ENCODE measurements at regions not wholly inside any gene's neighbourhood (a gene's known extent, or its start where the extent isn't known, plus 50 kb on each side); places are given as distances from the start of the nearest gene placed in this dataset.

DNA sequence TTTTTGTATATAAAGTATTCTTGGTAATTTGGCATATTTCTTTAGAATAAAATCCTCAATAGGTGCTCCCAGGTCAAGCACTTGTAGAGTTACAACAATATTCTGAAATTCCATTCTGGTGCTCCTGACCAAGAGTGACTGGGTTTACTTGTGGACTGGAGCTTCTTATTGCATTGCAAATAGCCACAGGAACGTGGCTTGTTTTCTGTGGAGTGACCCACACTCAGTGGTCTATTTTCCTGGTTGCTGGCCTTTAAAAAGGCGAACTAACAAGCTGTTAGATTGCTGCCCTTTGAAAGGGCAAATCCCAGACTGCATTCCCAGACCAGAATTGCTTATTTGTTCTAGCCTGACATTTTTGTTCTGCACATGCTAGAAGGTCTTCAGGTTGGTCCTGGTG is 658.8 kb upstream of the GOT2 start:
- TF ChIP-seq GABPA (IDR thresholded peaks at IDR 0.05; ENCODE audit: low read depth) (no peak), MEF2A (IDR thresholded peaks at IDR 0.05; ENCODE audit: borderline replicate concordance, low read depth) (no peak), ELF1 (IDR thresholded peaks at IDR 0.05) (no peak), NFIC (IDR thresholded peaks at IDR 0.05; ENCODE audit: borderline replicate concordance) (no peak), FOXM1 (IDR thresholded peaks at IDR 0.05; ENCODE audit: low read depth) (no peak), GATA2 (CRISPR knock-in tag; IDR thresholded peaks at IDR 0.05) (no peak), NRF1 (IDR thresholded peaks at IDR 0.05; ENCODE audit: low read depth, low read length) (no peak), CHD2 (IDR thresholded peaks at IDR 0.05; ENCODE audit: low read length, partially characterized antibody) (no peak), TEAD4 (IDR thresholded peaks at IDR 0.05; ENCODE audit: borderline replicate concordance, insufficient read depth) (no peak), FOXJ3 (CRISPR knock-in tag; IDR thresholded peaks at IDR 0.05) (no peak)
- TF ChIP-seq, protein P1, sequence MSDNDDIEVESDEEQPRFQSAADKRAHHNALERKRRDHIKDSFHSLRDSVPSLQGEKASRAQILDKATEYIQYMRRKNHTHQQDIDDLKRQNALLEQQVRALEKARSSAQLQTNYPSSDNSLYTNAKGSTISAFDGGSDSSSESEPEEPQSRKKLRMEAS (IDR thresholded peaks at IDR 0.05; ENCODE audit: low read depth), result no peak
- TF ChIP-seq, protein P2, sequence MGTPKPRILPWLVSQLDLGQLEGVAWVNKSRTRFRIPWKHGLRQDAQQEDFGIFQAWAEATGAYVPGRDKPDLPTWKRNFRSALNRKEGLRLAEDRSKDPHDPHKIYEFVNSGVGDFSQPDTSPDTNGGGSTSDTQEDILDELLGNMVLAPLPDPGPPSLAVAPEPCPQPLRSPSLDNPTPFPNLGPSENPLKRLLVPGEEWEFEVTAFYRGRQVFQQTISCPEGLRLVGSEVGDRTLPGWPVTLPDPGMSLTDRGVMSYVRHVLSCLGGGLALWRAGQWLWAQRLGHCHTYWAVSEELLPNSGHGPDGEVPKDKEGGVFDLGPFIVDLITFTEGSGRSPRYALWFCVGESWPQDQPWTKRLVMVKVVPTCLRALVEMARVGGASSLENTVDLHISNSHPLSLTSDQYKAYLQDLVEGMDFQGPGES (IDR thresholded peaks at IDR 0.05; ENCODE audit: low read depth, low read length), result no peak
- ChIA-PET CTCF (interaction anchor here (1.3 kb wide), 1 partner anchor 10 kb away, joined by 3 read pairs; no protein-coding TSS in a partner anchor), POLR2A (no interaction called here)
- Histone ChIP-seq H2AFZ (ENCODE audit: low read depth) (no peak overlapping the region), H3K4me2 (no peak overlapping the region), H3K9me2 (no peaks in the 10 kb centered on the region), H3F3A (replicated peaks; ENCODE audit: insufficient read depth) (no peaks in the 10 kb centered on the region), H3K4me1 (ENCODE audit: control insufficient read depth in 1 of 2, insufficient read depth in 2 of 2, low read depth in 1 of 2, low read length in 1 of 2) (no peaks in the 10 kb centered on the region), H3K27me3 (ENCODE audit: insufficient read depth) (no peaks in the 10 kb centered on the region), H3K27ac (ENCODE audit: low read depth in 2 of 2, low read length in 1 of 2) (no peak overlapping the region), H3K9ac (no peak overlapping the region), H3K36me3 (replicated peaks in 1 of 2; ENCODE audit: control insufficient read depth in 1 of 2, insufficient read depth in 2 of 2, low read length in 1 of 2) (no peaks in the 10 kb centered on the region), H3K4me3 (ENCODE audit: low read depth in 2 of 2, low read length in 1 of 2) (no peak overlapping the region), H3K79me2 (ENCODE audit: insufficient read depth) (no peaks in the 10 kb centered on the region), H3K9me3 (no peaks in the 10 kb centered on the region), H4K20me1 (ENCODE audit: insufficient read depth) (no peaks in the 10 kb centered on the region)
- WGBS (ENCODE audit: low lambda C conversion rate), result 0% methylated on average over 2 of the region's 2 CpGs
- no peak for DNase-seq

DNA sequence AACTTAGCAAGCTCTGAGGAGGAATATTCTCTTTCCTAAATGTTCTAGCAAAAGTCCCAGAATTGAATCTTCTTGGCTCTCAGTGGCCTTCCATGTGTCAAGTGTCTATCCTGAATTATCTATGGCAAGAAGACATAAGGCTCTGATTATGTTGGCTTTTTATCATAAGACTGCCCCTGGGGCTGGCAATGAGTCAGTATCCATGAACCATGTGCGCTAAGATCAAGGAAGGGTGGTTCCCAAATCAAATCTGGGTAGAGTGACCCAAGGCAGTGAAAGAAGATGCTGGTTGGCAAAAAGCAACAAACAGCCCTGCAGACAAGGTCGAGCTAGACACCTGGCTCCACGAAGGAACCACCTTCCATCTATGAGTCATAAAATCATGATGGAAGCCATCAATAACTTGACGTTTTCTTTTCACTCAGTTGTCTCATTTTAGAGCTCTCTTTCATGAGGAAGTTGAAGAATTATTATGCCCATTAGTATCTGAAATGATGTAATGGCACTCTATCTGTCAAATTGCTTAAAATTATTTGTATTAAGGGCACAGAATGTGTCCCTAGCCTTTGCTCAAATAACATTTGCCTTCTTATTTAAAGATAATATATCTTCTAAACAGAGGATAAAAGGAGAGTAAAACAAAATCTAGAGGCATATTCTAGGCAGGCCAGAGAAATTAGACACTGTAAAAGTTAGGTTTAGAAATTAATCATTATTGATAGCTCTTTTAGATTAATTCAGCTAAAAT is 657.7 kb upstream of the GOT2 start:
- H3K27me3 ChIP-seq (ENCODE audit: insufficient read depth), result no peaks in the 10 kb centered on the region
- POLR2A ChIA-PET, result no interaction called here

More for the DNA sequence above, 657.7 kb upstream of the GOT2 start:
- no peaks in the 10 kb centered on the region for H3K36me3 ChIP-seq (replicated peaks in 1 of 2; ENCODE audit: control insufficient read depth in 1 of 2, insufficient read depth in 2 of 2, low read length in 1 of 2)
- DNase-seq, result no peak
- no peak overlapping the region for H3K4me2 ChIP-seq
- H3K27ac ChIP-seq (ENCODE audit: low read depth in 2 of 2, low read length in 1 of 2), result no peak overlapping the region
- no peaks in the 10 kb centered on the region for H3K4me1 ChIP-seq (ENCODE audit: control insufficient read depth in 1 of 2, insufficient read depth in 2 of 2, low read depth in 1 of 2, low read length in 1 of 2)
- no peaks in the 10 kb centered on the region for H3K9me3 ChIP-seq
- CTCF ChIA-PET, result no interaction called here
- no peak overlapping the region for H3K9ac ChIP-seq
- no peaks in the 10 kb centered on the region for H4K20me1 ChIP-seq (ENCODE audit: insufficient read depth)
- TF ChIP-seq, protein P2 (IDR thresholded peaks at IDR 0.05; ENCODE audit: low read depth, low read length), result no peak
- TF ChIP-seq EP300 (IDR thresholded peaks at IDR 0.05; ENCODE audit: borderline replicate concordance in 1 of 2, low read depth in 1 of 2, low read length in 1 of 2), result no peak
- TF ChIP-seq YY1 (IDR thresholded peaks at IDR 0.05; ENCODE audit: low read depth), result no peak
- TF ChIP-seq RCOR1 (IDR thresholded peaks at IDR 0.05; ENCODE audit: low read length), result no peak
- TF ChIP-seq EZH2phosphoT487 (IDR thresholded peaks at IDR 0.05; ENCODE audit: borderline replicate concordance, low read depth), result no peak
- TF ChIP-seq, protein P3, sequence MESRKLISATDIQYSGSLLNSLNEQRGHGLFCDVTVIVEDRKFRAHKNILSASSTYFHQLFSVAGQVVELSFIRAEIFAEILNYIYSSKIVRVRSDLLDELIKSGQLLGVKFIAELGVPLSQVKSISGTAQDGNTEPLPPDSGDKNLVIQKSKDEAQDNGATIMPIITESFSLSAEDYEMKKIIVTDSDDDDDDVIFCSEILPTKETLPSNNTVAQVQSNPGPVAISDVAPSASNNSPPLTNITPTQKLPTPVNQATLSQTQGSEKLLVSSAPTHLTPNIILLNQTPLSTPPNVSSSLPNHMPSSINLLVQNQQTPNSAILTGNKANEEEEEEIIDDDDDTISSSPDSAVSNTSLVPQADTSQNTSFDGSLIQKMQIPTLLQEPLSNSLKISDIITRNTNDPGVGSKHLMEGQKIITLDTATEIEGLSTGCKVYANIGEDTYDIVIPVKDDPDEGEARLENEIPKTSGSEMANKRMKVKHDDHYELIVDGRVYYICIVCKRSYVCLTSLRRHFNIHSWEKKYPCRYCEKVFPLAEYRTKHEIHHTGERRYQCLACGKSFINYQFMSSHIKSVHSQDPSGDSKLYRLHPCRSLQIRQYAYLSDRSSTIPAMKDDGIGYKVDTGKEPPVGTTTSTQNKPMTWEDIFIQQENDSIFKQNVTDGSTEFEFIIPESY (IDR thresholded peaks at IDR 0.05; ENCODE audit: borderline replicate concordance, low read depth), result no peak
- TF ChIP-seq MEF2A (IDR thresholded peaks at IDR 0.05; ENCODE audit: borderline replicate concordance, low read depth), result no peak
- TF ChIP-seq SMC3 (IDR thresholded peaks at IDR 0.05; ENCODE audit: low read depth, low read length), result no peak
- no peak for TF ChIP-seq FOXM1 (IDR thresholded peaks at IDR 0.05; ENCODE audit: low read depth)
- TF ChIP-seq JUND (IDR thresholded peaks at IDR 0.05), result no peak
- TF ChIP-seq, protein P4, sequence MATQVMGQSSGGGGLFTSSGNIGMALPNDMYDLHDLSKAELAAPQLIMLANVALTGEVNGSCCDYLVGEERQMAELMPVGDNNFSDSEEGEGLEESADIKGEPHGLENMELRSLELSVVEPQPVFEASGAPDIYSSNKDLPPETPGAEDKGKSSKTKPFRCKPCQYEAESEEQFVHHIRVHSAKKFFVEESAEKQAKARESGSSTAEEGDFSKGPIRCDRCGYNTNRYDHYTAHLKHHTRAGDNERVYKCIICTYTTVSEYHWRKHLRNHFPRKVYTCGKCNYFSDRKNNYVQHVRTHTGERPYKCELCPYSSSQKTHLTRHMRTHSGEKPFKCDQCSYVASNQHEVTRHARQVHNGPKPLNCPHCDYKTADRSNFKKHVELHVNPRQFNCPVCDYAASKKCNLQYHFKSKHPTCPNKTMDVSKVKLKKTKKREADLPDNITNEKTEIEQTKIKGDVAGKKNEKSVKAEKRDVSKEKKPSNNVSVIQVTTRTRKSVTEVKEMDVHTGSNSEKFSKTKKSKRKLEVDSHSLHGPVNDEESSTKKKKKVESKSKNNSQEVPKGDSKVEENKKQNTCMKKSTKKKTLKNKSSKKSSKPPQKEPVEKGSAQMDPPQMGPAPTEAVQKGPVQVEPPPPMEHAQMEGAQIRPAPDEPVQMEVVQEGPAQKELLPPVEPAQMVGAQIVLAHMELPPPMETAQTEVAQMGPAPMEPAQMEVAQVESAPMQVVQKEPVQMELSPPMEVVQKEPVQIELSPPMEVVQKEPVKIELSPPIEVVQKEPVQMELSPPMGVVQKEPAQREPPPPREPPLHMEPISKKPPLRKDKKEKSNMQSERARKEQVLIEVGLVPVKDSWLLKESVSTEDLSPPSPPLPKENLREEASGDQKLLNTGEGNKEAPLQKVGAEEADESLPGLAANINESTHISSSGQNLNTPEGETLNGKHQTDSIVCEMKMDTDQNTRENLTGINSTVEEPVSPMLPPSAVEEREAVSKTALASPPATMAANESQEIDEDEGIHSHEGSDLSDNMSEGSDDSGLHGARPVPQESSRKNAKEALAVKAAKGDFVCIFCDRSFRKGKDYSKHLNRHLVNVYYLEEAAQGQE (IDR thresholded peaks at IDR 0.05; ENCODE audit: low read depth, low read length), result no peak
- WGBS (ENCODE audit: low lambda C conversion rate), result 17% methylated on average over 4 of the region's 4 CpGs
- no peaks in the 10 kb centered on the region for H3K9me2 ChIP-seq
- H3F3A ChIP-seq (replicated peaks; ENCODE audit: insufficient read depth), result no peaks in the 10 kb centered on the region
- H3K4me3 ChIP-seq (ENCODE audit: low read depth in 2 of 2, low read length in 1 of 2), result no peak overlapping the region
- no peak overlapping the region for H2AFZ ChIP-seq (ENCODE audit: low read depth)
- H3K79me2 ChIP-seq (ENCODE audit: insufficient read depth), result no peaks in the 10 kb centered on the region

All from SK-N-SH (cell line).